CD1c-positive myeloid dendritic cell (primary cell): ENCODE measurements at regions not wholly inside any gene's neighbourhood (a gene's known extent, or its start where the extent isn't known, plus 50 kb on each side); places are given as distances from the start of the nearest gene placed in this dataset.

Source experiments
- DNase-seq: peaks from one replicate; pipeline ENCODE4 v3.0.0-alpha.2; 2016; ENCODE audit errors: extremely low spot score

DNA sequence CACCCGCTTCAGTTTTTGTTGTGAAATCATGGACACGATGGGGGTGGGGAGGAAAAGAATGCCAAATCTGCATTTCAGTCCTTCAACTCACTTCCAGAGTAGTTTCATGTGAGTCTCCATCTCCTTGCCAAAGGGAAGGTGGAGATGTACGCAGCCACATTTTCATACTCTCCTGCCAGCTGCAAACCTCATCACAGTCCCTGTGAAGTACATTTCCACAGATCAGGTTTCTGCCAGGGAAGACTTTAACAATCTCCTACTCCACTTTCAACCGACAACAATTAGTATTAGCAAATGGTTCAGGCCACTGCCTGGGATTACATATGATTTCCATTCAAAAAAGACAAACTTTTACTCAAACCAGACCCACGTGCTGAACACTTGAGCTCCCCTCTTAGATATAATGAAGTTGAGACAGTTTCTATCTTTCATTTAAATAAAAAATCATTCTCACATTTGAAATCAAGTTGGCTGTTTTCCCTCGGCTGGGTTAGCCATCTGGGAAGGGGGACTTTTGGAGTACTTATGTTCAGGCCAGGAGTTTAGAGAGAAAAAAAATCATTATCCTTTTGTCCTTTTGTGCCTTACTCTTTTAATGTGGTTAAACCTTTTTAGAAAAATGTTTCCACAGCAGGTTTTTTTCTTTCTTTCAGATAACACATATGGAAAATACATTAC is 51.0 kb upstream of the CEP162 start:
- DNase-seq, result no peak
